DOHH2 (cell line): ENCODE measurements at regions not wholly inside any gene's neighbourhood (a gene's known extent, or its start where the extent isn't known, plus 50 kb on each side); places are given as distances from the start of the nearest gene placed in this dataset.

Experiments used
- H3F3A ChIP-seq: fragments of 200-600 bp; sonication (generic), shearing (Covaris generic); 2 replicates; pipeline ENCODE4 v1.6.0; 2016; ENCODE audit warnings: antibody characterized with exemption, mild to moderate bottlenecking; ENCODE audit not compliant: control insufficient read depth, insufficient read depth
- H3K27ac ChIP-seq: fragments of 200-600 bp; sonication (generic); 2 replicates; pipeline ENCODE4 v1.5.1; 2014; ENCODE audit warnings: low read depth, mild to moderate bottlenecking, low read length, moderate library complexity
- H3K27me3 ChIP-seq: fragments of 200-600 bp; sonication (generic); 2 replicates; pipeline ENCODE4 v1.6.1; 2014; ENCODE audit warnings: mild to moderate bottlenecking, low read length, mixed read lengths; ENCODE audit not compliant: control insufficient read depth
- H3K36me3 ChIP-seq: fragments of 200-600 bp; sonication (generic); 2 replicates; pipeline ENCODE4 v1.6.1; 2014; ENCODE audit warnings: mild to moderate bottlenecking, low read length, moderate library complexity, mixed read lengths; ENCODE audit not compliant: control insufficient read depth
- H3K4me1 ChIP-seq: fragments of 200-600 bp; sonication (generic); 2 replicates; pipeline ENCODE4 v1.6.1; 2014; ENCODE audit warnings: mild to moderate bottlenecking, low read length, mixed read lengths; ENCODE audit not compliant: control insufficient read depth
- H3K4me2 ChIP-seq: fragments of 200-600 bp; sonication (generic); 2 replicates; pipeline ENCODE4 v1.6.0; 2014; ENCODE audit warnings: mild to moderate bottlenecking, low read length, moderate library complexity
- H3K4me3 ChIP-seq: fragments of 200-600 bp; sonication (generic); 2 replicates; pipeline ENCODE4 v1.5.1; 2014; ENCODE audit warnings: mild to moderate bottlenecking, low read length, mixed read lengths
- H3K79me2 ChIP-seq: fragments of 200-600 bp; sonication (generic); 2 replicates; pipeline ENCODE4 v1.6.1; 2014; ENCODE audit warnings: mild to moderate bottlenecking, low read length, mixed read lengths; ENCODE audit not compliant: control insufficient read depth
- H3K9me2 ChIP-seq: fragments of 200-600 bp; sonication (generic); replicated peaks from 2 replicates; pipeline ENCODE4 v1.6.1; 2014; ENCODE audit warnings: mild to moderate bottlenecking, low read length, mixed read lengths; ENCODE audit not compliant: control insufficient read depth
- H3K9me3 ChIP-seq: fragments of 200-600 bp; sonication (generic); 2 replicates; pipeline ENCODE4 v1.6.1; 2014; ENCODE audit warnings: antibody characterized with exemption, low read length, mixed read lengths; ENCODE audit not compliant: control insufficient read depth, insufficient read depth
- H4K20me1 ChIP-seq: fragments of 200-600 bp; sonication (generic); 2 replicates; pipeline ENCODE4 v1.6.0; 2014; ENCODE audit warnings: low read depth, mild to moderate bottlenecking, antibody characterized with exemption, low read length, moderate library complexity; ENCODE audit not compliant: control insufficient read depth, insufficient read depth
- CTCF ChIP-seq: fragments of 200-600 bp; sonication (generic); IDR thresholded peaks from one replicate; pipeline ENCODE4 v1.5.1; 2014; ENCODE audit warnings: antibody characterized with exemption, mild to moderate bottlenecking, low read depth, low read length; ENCODE audit not compliant: poor library complexity, severe bottlenecking
- EZH2phosphoT487 ChIP-seq: fragments of 200-600 bp; sonication (generic); IDR thresholded peaks from 2 replicates; pipeline ENCODE4 v1.6.1; 2017; ENCODE audit warnings: borderline replicate concordance, mild to moderate bottlenecking, antibody characterized with exemption, low read length, moderate library complexity, mixed read lengths

DNA sequence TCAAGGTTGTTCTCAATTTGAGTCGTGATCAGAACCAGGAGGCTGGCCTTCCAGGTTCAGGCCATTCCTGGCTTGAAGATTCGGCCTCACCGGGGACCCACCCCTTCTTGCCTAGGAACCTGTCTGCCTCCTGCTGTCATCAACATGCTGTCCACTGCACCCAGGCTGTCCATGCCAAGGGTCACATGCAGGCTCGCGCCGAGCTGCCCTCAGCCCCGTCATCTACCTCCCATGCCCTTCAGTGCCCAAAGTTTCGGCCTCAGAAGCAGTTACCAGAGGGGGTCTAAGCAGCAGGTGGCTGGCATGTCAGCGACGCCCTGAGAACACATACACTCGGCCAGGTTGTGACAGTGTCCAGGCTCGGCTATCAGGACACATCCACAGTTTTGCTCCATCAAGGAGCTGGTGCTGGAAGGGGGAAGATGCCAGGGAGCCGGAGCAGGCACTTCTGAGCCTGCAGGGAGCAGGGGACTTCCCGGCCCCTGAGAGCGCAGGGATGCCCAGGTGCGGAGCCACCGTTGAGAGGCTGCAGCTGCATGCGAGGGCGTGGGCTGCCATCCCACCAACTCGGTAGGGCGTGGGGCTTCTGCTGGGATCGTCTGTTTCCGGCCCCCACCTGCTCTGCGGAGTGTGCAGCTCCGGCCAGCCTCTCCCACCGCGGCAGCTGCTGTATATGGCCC, 590.9 kb upstream of the SLITRK5 start:
- TF ChIP-seq CTCF (no peak), EZH2phosphoT487 (no peak)
- no peaks in the 10 kb centered on the region for H3K4me1 ChIP-seq
- no peaks in the 10 kb centered on the region for H3F3A ChIP-seq
- H3K27ac ChIP-seq = no peak overlapping the region
- no peaks in the 10 kb centered on the region for H4K20me1 ChIP-seq
- H3K36me3 ChIP-seq = no peaks in the 10 kb centered on the region
- no peaks in the 10 kb centered on the region for H3K27me3 ChIP-seq
- no peak overlapping the region for H3K4me2 ChIP-seq
- H3K9me2 ChIP-seq = no peaks in the 10 kb centered on the region
- no peak overlapping the region for H3K4me3 ChIP-seq
- peaks cover 10% of the 10 kb centered on the region for H3K9me3 ChIP-seq
- H3K79me2 ChIP-seq = no peaks in the 10 kb centered on the region

- Histone ChIP-seq H3K9me3 (peaks cover 6% of the 10 kb centered on the region), H3K4me1 (no peaks in the 10 kb centered on the region), H4K20me1 (no peaks in the 10 kb centered on the region), H3K4me2 (no peak overlapping the region), H3K27ac (no peak overlapping the region), H3K9me2 (no peaks in the 10 kb centered on the region), H3K4me3 (no peak overlapping the region), H3K27me3 (no peaks in the 10 kb centered on the region), H3K79me2 (no peaks in the 10 kb centered on the region), H3K36me3 (no peaks in the 10 kb centered on the region), H3F3A (no peaks in the 10 kb centered on the region)
- TF ChIP-seq CTCF (no peak), EZH2phosphoT487 (no peak)
Measured at GRCh38 chr13:87084192-87084591, 587.0 kb upstream of the SLITRK5 start.

DNA sequence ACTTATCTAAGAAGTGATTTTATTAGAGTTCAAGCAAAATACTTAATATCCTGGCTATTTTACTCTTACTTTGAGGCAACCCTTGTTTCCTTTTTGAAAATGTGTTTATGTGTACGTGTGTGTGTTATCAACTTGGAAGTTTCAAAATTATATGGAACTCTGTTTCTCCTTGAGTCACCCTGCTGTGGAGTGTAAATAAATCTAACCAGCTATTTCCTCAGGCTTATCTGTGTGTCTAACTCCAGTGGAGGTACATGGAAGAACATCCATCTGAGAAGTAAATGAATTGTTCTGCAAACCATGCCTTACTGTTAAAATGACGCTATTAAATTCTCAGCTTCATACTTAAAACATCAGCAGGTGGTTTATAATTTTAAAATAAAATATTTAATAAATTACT, 583.4 kb upstream of the SLITRK5 start:
- H3K4me1 ChIP-seq = no peaks in the 10 kb centered on the region
- no peaks in the 10 kb centered on the region for H3F3A ChIP-seq
- no peaks in the 10 kb centered on the region for H3K79me2 ChIP-seq

More for the DNA sequence above, 583.4 kb upstream of the SLITRK5 start:
- Histone ChIP-seq H3K9me2 (no peaks in the 10 kb centered on the region), H3K27me3 (no peaks in the 10 kb centered on the region), H3K36me3 (no peaks in the 10 kb centered on the region), H3K4me2 (no peak overlapping the region), H3K27ac (no peak overlapping the region), H3K4me3 (no peak overlapping the region), H4K20me1 (no peaks in the 10 kb centered on the region), H3K9me3 (no peaks in the 10 kb centered on the region)
- no peak for TF ChIP-seq CTCF
- no peak for TF ChIP-seq EZH2phosphoT487
